Suprapubic skin (tissue), 4 donors: ENCODE measurements at regions not wholly inside any gene's neighbourhood (a gene's known extent, or its start where the extent isn't known, plus 50 kb on each side); places are given as distances from the start of the nearest gene placed in this dataset.
"Not testable (repeated sequence)": the region's sequence is repeated elsewhere in the genome, so short reads cannot be mapped to it uniquely, and the experiment has no call there.

Source experiments
- DNase-seq, 2 donors: peaks; one replicate each; pipeline ENCODE4 v3.0.0-alpha.2; 2019; ENCODE audit warnings: low spot score in 2 of 2
- H3K27ac ChIP-seq: fragments of 200-600 bp; sonication (generic); one replicate; pipeline ENCODE4 v1.5.1; 2019
- H3K27me3 ChIP-seq: fragments of 200-600 bp; sonication (generic); one replicate; pipeline ENCODE4 v1.5.1; 2019
- H3K36me3 ChIP-seq: fragments of 200-600 bp; sonication (generic); one replicate; pipeline ENCODE4 v1.5.1; 2019
- H3K4me1 ChIP-seq: fragments of 200-600 bp; sonication (generic); one replicate; pipeline ENCODE4 v1.5.1; 2019
- H3K4me3 ChIP-seq: fragments of 200-600 bp; sonication (generic); one replicate; pipeline ENCODE4 v1.5.1; 2019; ENCODE audit warnings: mild to moderate bottlenecking
- H3K9me3 ChIP-seq: fragments of 200-600 bp; sonication (generic); one replicate; pipeline ENCODE4 v1.5.1; 2019
- CTCF ChIP-seq, 2 donors: fragments of 200-600 bp in 1 of 2; fragments of 450-650 bp in 1 of 2; sonication (generic) in 1 of 2; IDR thresholded peaks; one replicate each; pipeline ENCODE4 v1.5.1; 2016 to 2019; ENCODE audit warnings: antibody characterized with exemption in 2 of 2, mild to moderate bottlenecking in 1 of 2, moderate library complexity in 1 of 2
- EP300 ChIP-seq: sonication (generic); formaldehyde crosslinking; IDR thresholded peaks from one replicate; pipeline ENCODE4 v1.6.1; 2017; ENCODE audit warnings: antibody characterized with exemption
- POLR2A ChIP-seq, 2 donors: fragments of 450-650 bp; IDR thresholded peaks; one replicate each; pipeline ENCODE4 v1.6.1; 2017; ENCODE audit warnings: antibody characterized with exemption in 2 of 2, mild to moderate bottlenecking in 2 of 2, moderate library complexity in 2 of 2
- POLR2AphosphoS5 ChIP-seq, 3 donors: sonication (generic); formaldehyde crosslinking; IDR thresholded peaks; one replicate each; pipeline ENCODE4 v1.6.1; 2017; ENCODE audit warnings: antibody characterized with exemption in 3 of 3
- WGBS: methylation state at CpG from one replicate; pipeline ENCODE4 v1.1.5; 2018; 5-methylcytosine and 5-hydroxymethylcytosine counted together

DNA sequence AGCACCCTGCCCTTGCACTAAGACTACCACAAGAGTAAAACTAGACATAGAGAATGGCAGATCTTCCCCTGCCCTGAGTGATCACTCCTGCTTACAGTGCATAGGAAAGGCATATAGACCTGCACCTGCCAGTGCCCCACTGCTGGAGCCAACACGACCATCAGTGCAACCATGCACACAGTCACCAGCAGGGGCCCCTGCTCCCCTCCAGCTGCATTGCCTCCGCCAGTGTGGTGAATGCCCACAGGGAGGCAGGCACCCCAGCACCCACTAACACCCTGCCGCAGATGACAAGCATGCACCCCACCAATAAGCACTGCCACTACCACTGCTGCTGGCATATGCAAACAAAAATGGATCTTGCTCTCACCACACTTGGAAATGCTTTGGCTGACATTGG is 478.8 kb downstream of the ADCYAP1 start:
- Histone ChIP-seq H3K36me3 (no peaks in the 10 kb centered on the region), H3K27me3 (no peaks in the 10 kb centered on the region), H3K4me3 (no peak overlapping the region), H3K27ac (no peak overlapping the region), H3K9me3 (peaks cover 20% of the 10 kb centered on the region), H3K4me1 (no peaks in the 10 kb centered on the region)
- no peak for DNase-seq
- TF ChIP-seq POLR2AphosphoS5 (IDR thresholded peaks at IDR 0.05) (no peak), POLR2A (IDR thresholded peaks at IDR 0.05) (no peak), EP300 (no peak), CTCF (IDR thresholded peaks at IDR 0.05) (no peak)
- WGBS, result 92% methylated on average over 3 of the region's 3 CpGs

DNA sequence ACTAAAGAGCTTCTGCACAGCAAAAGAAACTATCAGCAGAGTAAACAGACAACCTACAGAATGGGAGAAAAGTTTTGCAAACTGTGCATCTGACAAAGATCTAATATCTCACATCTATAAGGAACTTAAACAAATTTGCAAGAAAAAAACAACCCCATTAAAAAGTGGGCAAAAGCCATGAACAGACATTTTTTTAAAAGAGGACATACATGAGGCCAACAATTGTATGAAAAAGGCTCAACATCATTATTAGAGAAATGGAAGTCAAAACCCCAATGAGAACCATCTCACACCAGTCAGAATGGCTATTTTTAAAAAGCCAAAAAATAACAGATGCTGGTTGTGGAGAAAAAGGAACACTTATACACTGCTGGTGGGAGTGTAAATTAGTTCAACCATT is 483.8 kb downstream of the ADCYAP1 start:
- not testable (repeated sequence) for H3K27me3 ChIP-seq, H3K4me3 ChIP-seq, H3K27ac ChIP-seq, H3K4me1 ChIP-seq, DNase-seq, H3K36me3 ChIP-seq
- peaks cover 16% of the 10 kb centered on the region for H3K9me3 ChIP-seq

- no peak overlapping the region for H3K4me3 ChIP-seq
- no peaks in the 10 kb centered on the region for H3K27me3 ChIP-seq
- DNase-seq, result no peak
- TF ChIP-seq POLR2A (IDR thresholded peaks at IDR 0.05) (no peak), POLR2AphosphoS5 (IDR thresholded peaks at IDR 0.05) (no peak), EP300 (no peak), CTCF (IDR thresholded peaks at IDR 0.05) (no peak)
- no peaks in the 10 kb centered on the region for H3K36me3 ChIP-seq
- no peaks in the 10 kb centered on the region for H3K4me1 ChIP-seq
- H3K27ac ChIP-seq, result no peak overlapping the region
- 30% methylated on average over 3 of the region's 3 CpGs for WGBS
- H3K9me3 ChIP-seq, result no peaks in the 10 kb centered on the region
Measured at GRCh38 chr18:1392046-1392445, 487.4 kb downstream of the ADCYAP1 start.

GRCh38 chr18:1392865-1393734 is 488.4 kb downstream of the ADCYAP1 start:
- Histone ChIP-seq H3K4me3 (no peak overlapping the region), H3K36me3 (no peaks in the 10 kb centered on the region), H3K9me3 (no peaks in the 10 kb centered on the region), H3K4me1 (no peaks in the 10 kb centered on the region), H3K27ac (no peak overlapping the region), H3K27me3 (no peaks in the 10 kb centered on the region)
- no peak for DNase-seq
- WGBS, result 79% methylated on average over 7 of the region's 7 CpGs
- TF ChIP-seq CTCF (IDR thresholded peaks at IDR 0.05) (no peak), POLR2A (IDR thresholded peaks at IDR 0.05) (no peak), POLR2AphosphoS5 (IDR thresholded peaks at IDR 0.05) (no peak)

GRCh38 chr18:1393929-1394328 is 489.3 kb downstream of the ADCYAP1 start:
- WGBS, result 89% methylated on average over 1 of the region's 1 CpG
- Histone ChIP-seq H3K27ac (no peak overlapping the region), H3K9me3 (no peaks in the 10 kb centered on the region), H3K36me3 (no peaks in the 10 kb centered on the region), H3K4me3 (no peak overlapping the region), H3K4me1 (no peaks in the 10 kb centered on the region), H3K27me3 (no peaks in the 10 kb centered on the region)
- no peak for TF ChIP-seq POLR2A (IDR thresholded peaks at IDR 0.05)
- no peak for TF ChIP-seq CTCF (IDR thresholded peaks at IDR 0.05)
- no peak for TF ChIP-seq POLR2AphosphoS5 (IDR thresholded peaks at IDR 0.05)
- no peak for TF ChIP-seq EP300
- no peak for DNase-seq

DNA sequence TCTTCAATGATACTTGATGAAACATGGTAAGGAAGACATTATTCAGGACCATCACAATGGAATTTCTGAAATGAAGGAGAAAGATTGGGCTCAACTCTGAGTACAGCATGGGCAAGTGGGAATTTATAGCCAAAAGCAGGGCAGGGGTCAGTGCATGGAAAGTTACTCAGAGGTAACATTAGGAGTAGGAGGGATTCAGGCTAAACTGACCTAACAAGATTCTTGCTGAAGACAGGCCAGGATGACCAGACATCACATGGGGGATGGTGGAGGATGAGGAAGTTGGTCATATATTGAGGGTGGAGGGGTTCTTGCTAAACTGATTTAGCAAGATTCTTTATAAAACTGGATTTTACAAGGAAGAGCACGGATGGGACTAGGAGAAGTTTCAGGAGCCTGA is 489.8 kb downstream of the ADCYAP1 start:
- 85% methylated on average over 1 of the region's 1 CpG for WGBS
- DNase-seq, result no peak
- no peak overlapping the region for H3K27ac ChIP-seq
- H3K36me3 ChIP-seq, result no peaks in the 10 kb centered on the region
- H3K4me3 ChIP-seq, result no peak overlapping the region
- no peak for TF ChIP-seq POLR2AphosphoS5 (IDR thresholded peaks at IDR 0.05)
- TF ChIP-seq EP300, result no peak
- TF ChIP-seq CTCF (IDR thresholded peaks at IDR 0.05), result no peak
- TF ChIP-seq POLR2A (IDR thresholded peaks at IDR 0.05), result no peak
- no peaks in the 10 kb centered on the region for H3K9me3 ChIP-seq
- no peaks in the 10 kb centered on the region for H3K4me1 ChIP-seq
- H3K27me3 ChIP-seq, result no peaks in the 10 kb centered on the region
